Hematopoietic multipotent progenitor cell treated with erythropoietin and hydrocortisone succinate and interleukin-3 and kit ligand, for 4 days (in vitro differentiated cells): ENCODE measurements at regions not wholly inside any gene's neighbourhood (a gene's known extent, or its start where the extent isn't known, plus 50 kb on each side); places are given as distances from the start of the nearest gene placed in this dataset.

Experiments
- DNase-seq: peaks from one replicate; pipeline ENCODE4 v3.0.0-alpha.2; 2015

DNA sequence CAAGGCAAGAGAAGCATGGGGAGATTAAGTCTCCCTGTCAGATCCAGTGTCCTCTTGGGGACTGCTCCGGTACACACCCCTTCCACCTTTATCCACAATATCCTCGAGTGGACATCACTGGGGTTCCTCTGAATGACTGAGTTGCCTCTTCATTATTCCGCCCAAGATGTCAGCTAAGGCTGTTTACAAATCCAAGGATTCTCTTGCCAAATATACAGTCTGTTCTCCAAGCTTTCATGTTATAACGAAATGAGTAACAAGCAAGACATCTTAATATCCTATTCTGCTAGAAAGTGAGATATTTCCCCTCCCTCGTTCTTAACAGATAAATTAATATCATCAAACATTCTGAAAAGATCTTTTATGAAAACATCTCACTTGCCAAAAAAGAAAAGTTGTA, 314.1 kb upstream of the IRX5 start:
- no peak for DNase-seq

- DNase-seq = no peak
Measured at GRCh38 chr16:54605536-54606066, 319.0 kb upstream of the IRX3 start.

- DNase-seq = no peak
Measured at GRCh38 chr16:54602666-54603065, 316.1 kb upstream of the IRX3 start.

DNA sequence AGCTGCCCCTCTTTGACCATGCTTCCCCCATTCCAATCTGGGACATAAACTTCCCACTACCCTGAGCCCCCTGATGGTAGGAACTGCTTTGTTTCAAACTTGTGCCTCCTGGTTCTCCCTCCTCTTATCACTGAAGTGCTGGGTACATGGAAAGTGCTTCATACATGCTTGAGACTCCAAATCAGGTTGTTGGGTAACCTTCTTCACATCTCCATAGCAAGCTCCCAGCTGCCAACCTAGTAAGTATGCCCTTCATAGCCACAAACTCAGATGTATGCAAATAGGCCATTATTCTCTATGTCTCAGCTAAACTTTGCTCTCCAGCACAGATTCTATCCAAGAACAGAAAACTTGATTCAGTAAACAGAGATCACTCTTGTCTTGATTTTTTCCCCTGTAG, 310.6 kb upstream of the IRX3 start:
- no peak for DNase-seq

DNA sequence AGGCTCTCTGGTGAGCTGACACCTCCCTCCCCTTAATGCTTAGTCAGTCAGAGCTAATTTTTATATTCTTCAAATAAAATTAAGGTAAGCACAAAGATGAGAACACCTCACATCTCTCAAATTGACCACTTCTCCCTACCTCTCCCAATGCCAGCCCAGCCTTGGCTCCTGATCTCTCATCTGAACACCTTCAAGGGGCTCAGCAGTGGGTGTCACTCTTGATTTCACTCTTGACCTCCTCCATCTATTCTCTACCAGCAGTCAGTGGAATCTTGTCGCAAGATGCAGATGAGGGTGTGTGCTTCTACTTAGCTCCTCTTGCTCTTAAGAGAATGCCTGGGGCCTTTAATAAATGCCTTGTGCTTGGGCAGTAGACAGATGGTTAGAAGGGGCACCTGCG, 309.0 kb upstream of the IRX3 start:
- DNase-seq = no peak

DNA sequence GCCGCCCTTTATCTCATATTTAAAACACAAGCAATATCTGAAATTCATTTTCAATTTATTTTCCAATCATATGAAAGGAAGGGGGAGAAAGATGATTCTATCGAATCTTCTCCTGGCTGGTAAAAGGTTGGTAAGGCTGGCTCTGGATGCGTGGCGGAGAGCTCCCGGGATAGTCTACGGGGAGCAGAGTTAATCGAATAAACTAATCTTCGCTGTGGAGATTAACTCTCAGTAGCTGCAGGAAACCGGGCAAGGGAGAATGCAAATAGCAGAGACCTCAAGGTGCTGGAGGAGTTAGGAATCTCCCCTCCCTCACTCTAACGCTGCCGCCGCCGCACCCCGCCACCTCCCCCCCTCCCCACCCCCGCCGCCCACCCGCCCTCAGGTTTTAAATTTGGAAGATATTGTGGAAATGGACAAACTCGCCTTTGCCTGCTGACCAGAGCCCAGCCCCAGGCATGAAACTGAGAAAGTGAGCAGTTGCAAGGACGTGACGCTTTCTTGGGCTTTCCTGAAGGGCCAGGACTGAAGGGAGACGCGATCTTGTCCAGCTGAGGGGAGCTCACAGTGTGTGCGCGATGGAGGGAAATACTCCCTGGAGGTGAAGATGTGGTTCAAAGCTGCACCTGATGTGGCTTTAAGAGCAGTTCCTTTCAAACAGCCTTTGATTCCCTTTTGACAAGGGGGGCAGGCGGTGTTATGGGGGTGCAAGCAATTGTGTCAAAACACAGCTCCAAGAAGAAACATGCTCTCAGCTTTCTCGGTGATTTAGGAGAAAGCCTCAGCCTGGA, 308.2 kb upstream of the IRX3 start:
- no peak for DNase-seq

- DNase-seq = no peak
Measured at GRCh38 chr16:54591816-54592246, 305.2 kb upstream of the IRX3 start.

DNA sequence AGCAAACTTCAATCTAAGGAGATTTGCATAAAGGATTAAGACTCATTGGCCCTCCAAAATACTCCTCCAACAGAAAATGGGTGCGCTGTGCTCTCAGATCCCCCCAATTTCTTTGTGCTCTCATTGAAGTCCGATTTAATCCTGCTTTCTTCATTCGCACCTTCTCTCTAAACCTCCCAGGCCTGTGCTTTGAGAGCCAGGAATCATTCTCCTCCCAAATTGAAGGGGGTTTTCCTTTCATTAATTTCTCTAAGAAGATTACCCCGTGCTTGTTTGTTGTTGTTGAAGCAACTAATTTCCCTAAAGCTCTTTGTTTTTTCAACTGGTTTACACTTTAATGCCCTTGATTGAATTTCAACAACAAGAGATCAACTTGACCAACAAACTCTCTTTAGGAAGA, 304.2 kb upstream of the IRX3 start:
- no peak for DNase-seq

DNA sequence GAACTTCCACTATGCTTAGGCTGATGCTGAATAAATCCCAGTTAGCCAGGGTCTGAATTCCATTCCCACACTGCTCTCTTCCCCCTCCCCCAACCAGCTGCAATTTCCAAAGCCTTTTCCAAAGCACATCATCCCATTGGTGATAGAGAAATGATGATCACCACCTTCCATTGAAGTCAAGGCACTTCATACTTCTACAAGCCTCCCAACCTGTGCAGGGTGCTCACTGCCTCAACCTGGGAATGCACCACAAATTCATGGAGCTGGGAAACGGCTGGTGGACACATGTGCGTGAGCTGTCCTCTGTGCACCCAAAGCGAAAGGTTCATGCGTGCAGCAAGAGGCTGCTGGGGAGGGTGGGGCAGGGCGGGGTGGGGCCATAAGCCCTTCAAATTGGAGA, 302.7 kb upstream of the IRX3 start:
- no peak for DNase-seq

GRCh38 chr16:54588026-54588425, 301.4 kb upstream of the IRX3 start:
- no peak for DNase-seq

DNA sequence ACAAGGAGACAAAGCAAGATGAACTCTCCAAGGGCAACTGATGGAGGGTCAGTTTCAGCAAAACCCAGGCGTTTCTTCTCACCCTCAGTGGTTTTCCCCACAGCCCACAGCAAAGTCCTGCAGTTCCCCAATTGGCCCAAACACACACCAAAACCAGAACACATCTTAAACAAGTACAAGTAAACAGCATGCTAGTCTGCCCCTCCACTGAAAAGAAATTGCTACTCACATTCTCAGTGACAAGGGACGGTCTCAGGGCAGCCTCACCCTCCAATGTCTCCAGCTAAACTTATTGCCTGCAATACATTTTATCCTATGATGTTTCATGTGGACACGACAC, 300.6 kb upstream of the IRX3 start:
- DNase-seq = no peak

GRCh38 chr16:54586474-54587175, 300.0 kb upstream of the IRX3 start:
- no peak for DNase-seq

DNA sequence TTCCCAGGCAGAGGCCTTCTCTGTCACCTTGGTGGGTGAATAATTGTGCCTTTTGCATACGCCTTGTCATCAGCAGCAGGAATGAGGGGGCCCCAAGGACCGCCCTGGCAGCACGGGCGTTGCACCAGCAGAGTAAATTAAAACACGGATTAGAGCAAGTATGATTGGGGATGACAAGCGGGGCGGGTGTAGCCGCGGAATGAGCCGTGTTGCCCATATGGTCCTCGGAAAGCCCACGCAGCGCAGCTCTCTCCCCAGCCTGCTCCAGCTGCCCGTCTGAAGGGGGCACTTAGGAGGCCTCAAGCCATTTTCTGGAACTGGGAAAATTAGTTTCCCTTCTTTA, 299.4 kb upstream of the IRX3 start:
- no peak for DNase-seq

DNA sequence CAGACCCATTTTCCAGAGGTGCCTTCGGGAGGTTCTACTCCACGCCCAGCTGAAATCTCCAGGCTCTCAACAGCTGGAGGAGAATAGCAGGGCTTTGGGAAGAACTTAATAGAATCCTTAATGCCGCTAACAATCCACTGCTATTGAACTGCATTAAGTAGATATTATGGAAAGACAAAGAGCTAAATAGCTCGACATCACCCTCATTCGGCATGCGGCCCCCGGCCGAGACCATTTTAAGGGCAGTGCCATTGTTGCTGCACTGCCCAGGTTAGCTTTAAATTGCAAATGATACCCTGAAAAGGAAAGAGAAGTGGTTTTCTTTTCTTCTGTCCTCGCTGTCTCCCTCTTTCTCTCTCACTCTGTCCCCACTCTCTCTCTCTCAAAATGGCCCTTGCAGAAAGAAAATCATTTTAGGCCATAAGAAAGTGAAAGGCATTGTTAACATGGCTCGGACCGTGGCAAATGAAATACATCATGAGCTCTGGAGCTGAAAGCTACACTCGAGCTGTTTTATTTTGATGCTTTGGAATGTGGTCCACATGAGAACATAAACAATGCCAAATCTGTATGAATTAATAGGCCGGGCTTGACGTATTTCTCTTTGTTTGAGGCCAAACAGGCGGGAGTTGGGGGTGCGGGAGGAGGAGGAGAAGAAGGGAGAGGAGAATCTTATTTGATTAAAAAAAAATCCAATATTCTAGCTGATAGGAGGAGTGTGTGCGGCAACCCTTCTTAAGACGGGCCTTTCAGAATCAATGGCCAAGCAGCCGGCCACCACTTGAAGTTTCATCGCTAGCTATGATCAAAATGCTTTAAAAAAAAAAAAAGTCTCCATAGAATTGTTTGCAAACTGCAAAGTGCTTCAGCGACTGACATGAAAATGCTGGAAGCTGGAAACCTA, 298.8 kb upstream of the IRX3 start:
- no peak for DNase-seq

- DNase-seq = no peak
Measured at GRCh38 chr16:54584121-54584520, 297.5 kb upstream of the IRX3 start.

- no peak for DNase-seq
Measured at GRCh38 chr16:54582631-54583250, 296.2 kb upstream of the IRX3 start.

GRCh38 chr16:54579106-54579728, 292.6 kb upstream of the IRX3 start:
- DNase-seq = no peak

DNA sequence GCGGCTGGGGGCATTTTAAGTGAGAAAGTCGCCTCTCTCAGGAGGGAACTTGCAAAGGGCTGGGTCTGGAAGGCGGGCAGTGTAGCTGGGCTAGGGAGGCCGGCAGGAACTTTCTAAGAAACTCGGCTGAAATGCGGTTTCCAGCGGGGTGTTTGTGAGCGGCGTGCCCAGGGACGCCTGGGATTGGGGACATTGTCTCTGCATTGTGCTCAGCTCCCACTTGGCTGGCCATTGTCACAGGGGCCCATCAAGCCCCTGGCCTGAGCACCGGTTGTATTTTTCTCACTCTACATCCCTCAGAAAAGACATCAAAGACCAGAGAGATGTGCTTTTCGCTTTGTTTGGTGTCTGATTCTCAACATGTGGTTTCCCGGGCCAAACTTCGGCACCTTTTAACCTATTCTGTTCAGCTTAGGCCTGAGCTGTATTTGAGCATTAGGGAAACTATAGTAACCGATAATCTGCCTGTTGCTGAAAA, 291.1 kb upstream of the IRX3 start:
- no peak for DNase-seq

GRCh38 chr16:54576785-54577184, 290.2 kb upstream of the IRX3 start:
- no peak for DNase-seq

DNA sequence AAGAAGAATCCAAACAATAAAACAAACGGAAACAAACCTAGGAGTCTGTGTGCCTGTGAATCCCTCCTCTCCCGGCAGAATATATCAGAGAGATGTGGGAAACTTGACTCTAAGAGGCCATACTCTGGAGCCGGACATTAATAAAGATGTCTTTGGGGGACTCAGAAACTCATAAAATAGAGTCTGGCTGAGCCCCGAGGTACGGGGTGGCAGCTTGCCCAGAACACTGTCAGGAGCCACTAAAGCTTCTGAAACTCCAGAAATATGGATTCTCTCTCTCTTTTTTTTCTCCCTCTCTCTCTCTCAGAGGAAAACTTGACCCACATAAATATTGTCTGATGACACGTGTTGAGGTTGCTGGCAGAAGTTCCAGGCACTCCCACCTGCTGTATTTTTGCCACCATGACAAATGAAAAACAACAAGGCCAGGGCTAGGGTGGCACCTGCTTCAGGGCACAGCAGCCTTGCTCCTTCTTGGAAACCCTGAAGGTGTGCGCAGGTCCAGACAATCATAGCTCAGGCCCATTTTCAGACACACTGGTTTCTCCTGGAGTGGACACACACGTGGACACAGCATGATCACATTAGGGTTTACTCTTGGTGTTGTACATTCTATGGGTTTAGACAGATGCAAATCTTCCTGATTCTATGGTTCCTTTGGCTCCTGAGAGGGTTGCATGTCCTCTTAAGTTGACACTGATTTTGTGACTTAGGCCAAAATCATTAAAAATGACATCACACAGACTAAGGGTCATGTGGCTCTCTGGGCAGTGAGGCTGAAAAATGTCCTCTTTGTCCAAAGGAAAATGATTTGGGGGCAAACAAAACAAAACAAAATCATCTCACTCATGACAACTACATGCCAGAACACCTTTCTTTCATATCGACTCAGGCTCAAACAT, 282.6 kb upstream of the IRX3 start:
- no peak for DNase-seq

- DNase-seq = no peak
Measured at GRCh38 chr16:54564841-54565240, 278.3 kb upstream of the IRX3 start.
